ENCODE measurements at regions not wholly inside any gene's neighbourhood (a gene's known extent, or its start where the extent isn't known, plus 50 kb on each side); places are given as distances from the start of the nearest gene placed in this dataset.

DNA sequence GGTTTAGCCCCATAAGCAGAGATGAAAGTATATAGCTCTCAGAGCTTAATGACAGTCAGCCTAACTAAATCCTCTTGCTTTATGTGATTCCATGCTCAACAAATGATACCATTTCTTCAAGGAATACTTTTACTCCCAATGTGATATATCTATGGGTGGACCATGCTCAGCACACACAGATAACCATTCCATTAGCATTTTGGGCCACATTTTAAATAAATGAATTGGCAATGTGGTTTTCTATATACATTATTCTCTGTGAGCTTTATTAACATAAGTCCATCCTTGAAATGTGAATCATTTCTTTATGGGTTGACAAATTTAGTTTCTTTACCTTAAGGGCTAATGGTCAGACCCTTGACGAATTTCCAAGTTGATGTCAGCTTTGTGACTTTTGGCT, 329.3 kb upstream of the CITED2 start:
- TF ChIP-seq RAD21 (conservative IDR thresholded peaks at IDR 0.05), result no peak
- TF ChIP-seq, protein P1, sequence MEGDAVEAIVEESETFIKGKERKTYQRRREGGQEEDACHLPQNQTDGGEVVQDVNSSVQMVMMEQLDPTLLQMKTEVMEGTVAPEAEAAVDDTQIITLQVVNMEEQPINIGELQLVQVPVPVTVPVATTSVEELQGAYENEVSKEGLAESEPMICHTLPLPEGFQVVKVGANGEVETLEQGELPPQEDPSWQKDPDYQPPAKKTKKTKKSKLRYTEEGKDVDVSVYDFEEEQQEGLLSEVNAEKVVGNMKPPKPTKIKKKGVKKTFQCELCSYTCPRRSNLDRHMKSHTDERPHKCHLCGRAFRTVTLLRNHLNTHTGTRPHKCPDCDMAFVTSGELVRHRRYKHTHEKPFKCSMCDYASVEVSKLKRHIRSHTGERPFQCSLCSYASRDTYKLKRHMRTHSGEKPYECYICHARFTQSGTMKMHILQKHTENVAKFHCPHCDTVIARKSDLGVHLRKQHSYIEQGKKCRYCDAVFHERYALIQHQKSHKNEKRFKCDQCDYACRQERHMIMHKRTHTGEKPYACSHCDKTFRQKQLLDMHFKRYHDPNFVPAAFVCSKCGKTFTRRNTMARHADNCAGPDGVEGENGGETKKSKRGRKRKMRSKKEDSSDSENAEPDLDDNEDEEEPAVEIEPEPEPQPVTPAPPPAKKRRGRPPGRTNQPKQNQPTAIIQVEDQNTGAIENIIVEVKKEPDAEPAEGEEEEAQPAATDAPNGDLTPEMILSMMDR (IDR thresholded peaks at IDR 0.05; ENCODE audit: poor library complexity, severe bottlenecking), result no peak
- TF ChIP-seq, protein P2, sequence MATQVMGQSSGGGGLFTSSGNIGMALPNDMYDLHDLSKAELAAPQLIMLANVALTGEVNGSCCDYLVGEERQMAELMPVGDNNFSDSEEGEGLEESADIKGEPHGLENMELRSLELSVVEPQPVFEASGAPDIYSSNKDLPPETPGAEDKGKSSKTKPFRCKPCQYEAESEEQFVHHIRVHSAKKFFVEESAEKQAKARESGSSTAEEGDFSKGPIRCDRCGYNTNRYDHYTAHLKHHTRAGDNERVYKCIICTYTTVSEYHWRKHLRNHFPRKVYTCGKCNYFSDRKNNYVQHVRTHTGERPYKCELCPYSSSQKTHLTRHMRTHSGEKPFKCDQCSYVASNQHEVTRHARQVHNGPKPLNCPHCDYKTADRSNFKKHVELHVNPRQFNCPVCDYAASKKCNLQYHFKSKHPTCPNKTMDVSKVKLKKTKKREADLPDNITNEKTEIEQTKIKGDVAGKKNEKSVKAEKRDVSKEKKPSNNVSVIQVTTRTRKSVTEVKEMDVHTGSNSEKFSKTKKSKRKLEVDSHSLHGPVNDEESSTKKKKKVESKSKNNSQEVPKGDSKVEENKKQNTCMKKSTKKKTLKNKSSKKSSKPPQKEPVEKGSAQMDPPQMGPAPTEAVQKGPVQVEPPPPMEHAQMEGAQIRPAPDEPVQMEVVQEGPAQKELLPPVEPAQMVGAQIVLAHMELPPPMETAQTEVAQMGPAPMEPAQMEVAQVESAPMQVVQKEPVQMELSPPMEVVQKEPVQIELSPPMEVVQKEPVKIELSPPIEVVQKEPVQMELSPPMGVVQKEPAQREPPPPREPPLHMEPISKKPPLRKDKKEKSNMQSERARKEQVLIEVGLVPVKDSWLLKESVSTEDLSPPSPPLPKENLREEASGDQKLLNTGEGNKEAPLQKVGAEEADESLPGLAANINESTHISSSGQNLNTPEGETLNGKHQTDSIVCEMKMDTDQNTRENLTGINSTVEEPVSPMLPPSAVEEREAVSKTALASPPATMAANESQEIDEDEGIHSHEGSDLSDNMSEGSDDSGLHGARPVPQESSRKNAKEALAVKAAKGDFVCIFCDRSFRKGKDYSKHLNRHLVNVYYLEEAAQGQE (IDR thresholded peaks at IDR 0.05; ENCODE audit: borderline replicate concordance), result no peak
- no peak for TF ChIP-seq POLR2AphosphoS5 (IDR thresholded peaks at IDR 0.05)
- TF ChIP-seq TAF1 (IDR thresholded peaks at IDR 0.05; ENCODE audit: low read depth), result no peak
- TF ChIP-seq EP300 (conservative IDR thresholded peaks at IDR 0.05; ENCODE audit: poor library complexity, severe bottlenecking), result no peak
- TF ChIP-seq EZH2 (IDR thresholded peaks at IDR 0.05; ENCODE audit: borderline replicate concordance, insufficient read depth, low read length, poor library complexity, severe bottlenecking), result no peak

Data from neural cell (in vitro differentiated cells).